Mesenchymal stem cell (in vitro differentiated cells and primary cell): ENCODE measurements at regions not wholly inside any gene's neighbourhood (a gene's known extent, or its start where the extent isn't known, plus 50 kb on each side); places are given as distances from the start of the nearest gene placed in this dataset.
"Not testable (repeated sequence)": the region's sequence is repeated elsewhere in the genome, so short reads cannot be mapped to it uniquely, and the experiment has no call there.

Source experiments
- DNase-seq: peaks from one replicate; pipeline ENCODE4 v3.0.0-alpha.2; 2013
- H2AFZ ChIP-seq: one replicate; pipeline ENCODE4 v1.6.1; 2013; ENCODE audit warnings: low read depth, mild to moderate bottlenecking, control low read depth, inconsistent platforms, low read length, moderate library complexity
- H2AK5ac ChIP-seq: 2 replicates; pipeline ENCODE4 v1.6.1; 2013; ENCODE audit warnings: low read length, moderate library complexity, mild to moderate bottlenecking, inconsistent platforms; ENCODE audit not compliant: severe bottlenecking
- H2BK120ac ChIP-seq: one replicate; pipeline ENCODE4 v1.6.1; 2013; ENCODE audit warnings: low read depth, mild to moderate bottlenecking, inconsistent platforms, low read length, moderate library complexity
- H2BK12ac ChIP-seq, 2 experiments: one replicate each; pipeline ENCODE4 v1.6.1; 2013; ENCODE audit warnings: inconsistent platforms in 2 of 2, low read length in 2 of 2, mild to moderate bottlenecking in 2 of 2, moderate library complexity in 2 of 2, control low read depth in 1 of 2
- H2BK15ac ChIP-seq: one replicate; pipeline ENCODE4 v1.6.1; 2013; ENCODE audit warnings: mild to moderate bottlenecking, low read depth, inconsistent platforms; ENCODE audit not compliant: poor library complexity, severe bottlenecking
- H2BK5ac ChIP-seq: 2 replicates; pipeline ENCODE4 v1.6.1; 2013; ENCODE audit warnings: low read depth, mild to moderate bottlenecking, low read length, control low read depth, inconsistent platforms; ENCODE audit not compliant: poor library complexity, severe bottlenecking
- H3K14ac ChIP-seq, 2 experiments: one replicate each; pipeline ENCODE4 v1.6.1; 2013; ENCODE audit warnings: inconsistent platforms in 2 of 2, low read length in 2 of 2, control low read depth in 1 of 2, mild to moderate bottlenecking in 1 of 2, moderate library complexity in 1 of 2
- H3K18ac ChIP-seq, 2 experiments: one replicate each; pipeline ENCODE4 v1.6.1; 2013; ENCODE audit warnings: inconsistent platforms in 2 of 2, low read length in 2 of 2, control low read depth in 1 of 2, low read depth in 1 of 2, mild to moderate bottlenecking in 1 of 2
- H3K23ac ChIP-seq, 2 experiments: one replicate each; pipeline ENCODE4 v1.6.1; 2013; ENCODE audit warnings: inconsistent platforms in 2 of 2, low read length in 2 of 2, mild to moderate bottlenecking in 2 of 2, moderate library complexity in 2 of 2, control low read depth in 1 of 2
- H3K27ac ChIP-seq: 2 replicates; pipeline ENCODE4 v1.5.1; 2013; ENCODE audit warnings: mild to moderate bottlenecking, moderate library complexity, low read length, control low read depth, inconsistent platforms; ENCODE audit not compliant: poor library complexity, severe bottlenecking
- H3K27me3 ChIP-seq, 2 experiments: 2 replicates each; pipeline versions ENCODE4 v1.6.1 to v1.7.0; 2013; ENCODE audit warnings: low read length in 2 of 2, mild to moderate bottlenecking in 2 of 2, moderate library complexity in 2 of 2, control low read depth in 1 of 2, inconsistent platforms in 1 of 2; ENCODE audit not compliant: control insufficient read depth in 1 of 2, insufficient read depth in 1 of 2
- H3K36me3 ChIP-seq, 2 experiments: 2 replicates each; pipeline versions ENCODE4 v1.6.1 to v1.7.0; 2013; ENCODE audit warnings: low read length in 2 of 2, control low read depth in 1 of 2, inconsistent platforms in 1 of 2, low read depth in 1 of 2, mild to moderate bottlenecking in 1 of 2; ENCODE audit not compliant: insufficient read depth in 2 of 2, control insufficient read depth in 1 of 2
- H3K4ac ChIP-seq, 2 experiments: one replicate each; pipeline ENCODE4 v1.6.1; 2013; ENCODE audit warnings: inconsistent platforms in 2 of 2, low read length in 2 of 2, mild to moderate bottlenecking in 2 of 2, moderate library complexity in 2 of 2, control low read depth in 1 of 2, low read depth in 1 of 2
- H3K4me1 ChIP-seq: 2 replicates; pipeline ENCODE4 v1.6.1; 2013; ENCODE audit warnings: low read depth, low read length, control low read depth; ENCODE audit not compliant: control insufficient read depth, insufficient read depth
- H3K4me2 ChIP-seq: 2 replicates; pipeline ENCODE4 v1.6.1; 2013; ENCODE audit warnings: low read length, mild to moderate bottlenecking, inconsistent platforms; ENCODE audit not compliant: poor library complexity, severe bottlenecking
- H3K4me3 ChIP-seq, 2 experiments: 2 replicates each; pipeline versions ENCODE4 v1.5.1 to v1.7.0; 2013; ENCODE audit warnings: low read length in 2 of 2, mild to moderate bottlenecking in 2 of 2, control low read depth in 1 of 2, low read depth in 1 of 2; ENCODE audit not compliant: insufficient read depth in 1 of 2
- H3K79me1 ChIP-seq: replicated peaks from 2 replicates; pipeline ENCODE4 v1.6.1; 2013; ENCODE audit warnings: mild to moderate bottlenecking, control low read depth, low read length, inconsistent platforms; ENCODE audit not compliant: poor library complexity, severe bottlenecking
- H3K9ac ChIP-seq: 2 replicates; pipeline ENCODE4 v1.7.0; 2013; ENCODE audit warnings: mild to moderate bottlenecking, low read length, moderate library complexity
- H3K9me3 ChIP-seq: 2 replicates; pipeline ENCODE4 v1.7.0; 2013; ENCODE audit warnings: mild to moderate bottlenecking, low read length; ENCODE audit not compliant: control insufficient read depth
- H4K8ac ChIP-seq: one replicate; pipeline ENCODE4 v1.6.1; 2013; ENCODE audit warnings: inconsistent platforms, mild to moderate bottlenecking, low read length, moderate library complexity
- H4K91ac ChIP-seq: one replicate; pipeline ENCODE4 v1.6.1; 2013; ENCODE audit warnings: mild to moderate bottlenecking, low read length, inconsistent platforms
- WGBS: methylation state at CpG from one replicate; pipeline ENCODE4 v1.1.7; 2013; ENCODE audit warnings: mixed read lengths; 5-methylcytosine and 5-hydroxymethylcytosine counted together

DNA sequence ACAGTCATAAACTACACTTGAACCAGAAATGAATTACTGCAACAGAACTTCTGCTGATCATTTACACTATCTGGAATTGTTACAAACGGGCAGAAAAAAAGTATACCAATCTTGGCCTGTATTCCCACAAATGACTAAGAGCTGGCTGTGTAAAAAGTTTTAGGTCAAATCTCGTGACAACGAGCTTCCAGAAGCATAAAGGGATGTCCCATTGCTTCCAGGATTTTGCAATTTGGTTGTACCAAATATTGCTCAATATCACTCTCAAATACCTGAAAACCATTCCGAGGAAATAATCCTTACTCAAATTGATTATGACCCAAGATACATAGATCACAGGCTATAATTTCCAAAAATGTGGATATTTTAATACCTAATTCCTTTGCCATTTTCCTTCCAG lies 175.6 kb downstream of the TBX15 start:
- Histone ChIP-seq H3K18ac (no peak overlapping the region), H3K4me2 (no peak overlapping the region), H2AK5ac (no peak overlapping the region), H3K9me3 (no peaks in the 10 kb centered on the region), H3K36me3 (no peaks in the 10 kb centered on the region), H3K14ac (no peak overlapping the region), H3K27ac (no peak overlapping the region), H2BK120ac (no peak overlapping the region), H3K4ac (no peak overlapping the region), H3K4me1 (no peaks in the 10 kb centered on the region), H2AFZ (no peak overlapping the region), H3K23ac (no peak overlapping the region), H2BK12ac (no peak overlapping the region), H2BK5ac (no peak overlapping the region), H4K8ac (no peak overlapping the region), H3K79me1 (no peaks in the 10 kb centered on the region), H4K91ac (no peak overlapping the region), H3K9ac (no peak overlapping the region), H2BK15ac (no peak overlapping the region), H3K27me3 (no peaks in the 10 kb centered on the region), H3K4me3 (no peak overlapping the region)
- DNase-seq, result no peak
- 70% methylated on average over 4 of the region's 4 CpGs for whole genome bisulfite sequencing

DNA sequence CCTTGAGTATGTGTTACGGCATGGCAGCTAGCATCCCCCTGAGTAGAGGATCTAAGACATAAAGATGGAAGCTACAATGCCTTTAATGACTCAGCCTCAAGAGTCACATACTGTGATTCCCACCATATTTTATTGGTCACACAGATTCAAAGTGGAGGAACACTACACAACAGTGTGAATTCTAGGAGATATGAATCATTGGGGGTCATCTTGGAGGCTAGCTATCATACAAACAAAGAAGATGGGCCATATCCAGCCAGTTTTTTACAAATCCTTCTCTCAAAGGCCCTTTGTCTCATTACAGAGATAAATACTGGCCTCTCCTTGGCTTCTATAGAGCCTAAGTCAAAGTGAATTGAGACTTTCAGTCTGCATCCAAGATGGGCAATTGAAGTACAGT lies 177.0 kb downstream of the TBX15 start:
- Histone ChIP-seq H2BK120ac (no peak overlapping the region), H3K18ac (no peak overlapping the region), H3K9me3 (no peaks in the 10 kb centered on the region), H3K4me3 (no peak overlapping the region), H3K14ac (no peak overlapping the region), H2AK5ac (no peak overlapping the region), H4K91ac (no peak overlapping the region), H3K23ac (no peak overlapping the region), H3K27ac (no peak overlapping the region), H2BK12ac (no peak overlapping the region), H4K8ac (no peak overlapping the region), H3K36me3 (no peaks in the 10 kb centered on the region), H3K9ac (no peak overlapping the region), H2BK15ac (no peak overlapping the region), H3K79me1 (no peaks in the 10 kb centered on the region), H2BK5ac (no peak overlapping the region), H3K27me3 (no peaks in the 10 kb centered on the region), H3K4me2 (no peak overlapping the region), H3K4me1 (no peaks in the 10 kb centered on the region), H3K4ac (no peak overlapping the region), H2AFZ (no peak overlapping the region)
- WGBS, result no CpG with 5 or more reads among the region's 1 CpG
- no peak for DNase-seq

DNA sequence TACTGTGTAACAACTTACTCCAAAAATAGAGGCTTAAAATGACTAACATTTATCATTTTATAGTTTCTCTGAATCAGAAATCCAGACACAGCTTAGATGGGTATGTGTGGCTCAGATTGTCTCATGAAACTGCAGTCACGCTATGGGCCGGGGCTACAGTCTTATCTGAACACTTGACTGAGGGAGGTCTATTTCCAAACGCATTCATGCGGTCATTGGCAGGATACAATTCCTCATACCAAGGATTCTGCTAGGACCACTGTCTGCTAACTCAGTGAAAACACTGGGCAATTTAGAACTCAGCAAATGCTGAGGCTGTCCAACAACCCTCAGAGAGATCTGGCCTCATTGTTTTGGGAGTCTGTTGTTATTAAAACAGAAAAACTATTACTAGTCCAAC lies 178.6 kb downstream of the TBX15 start:
- Histone ChIP-seq H2BK15ac (no peak overlapping the region), H3K27ac (no peak overlapping the region), H3K4ac (no peak overlapping the region), H3K14ac (no peak overlapping the region), H3K18ac (no peak overlapping the region), H4K8ac (no peak overlapping the region), H3K27me3 (no peaks in the 10 kb centered on the region), H3K4me3 (no peak overlapping the region), H2BK12ac (no peak overlapping the region), H3K23ac (no peak overlapping the region), H2AK5ac (no peak overlapping the region), H3K4me1 (no peaks in the 10 kb centered on the region), H3K9ac (no peak overlapping the region), H3K9me3 (no peaks in the 10 kb centered on the region), H3K79me1 (no peaks in the 10 kb centered on the region), H3K36me3 (no peaks in the 10 kb centered on the region), H2BK5ac (no peak overlapping the region), H2AFZ (no peak overlapping the region), H4K91ac (no peak overlapping the region), H2BK120ac (no peak overlapping the region), H3K4me2 (no peak overlapping the region)
- 85% methylated on average over 4 of the region's 4 CpGs for WGBS
- no peak for DNase-seq

DNA sequence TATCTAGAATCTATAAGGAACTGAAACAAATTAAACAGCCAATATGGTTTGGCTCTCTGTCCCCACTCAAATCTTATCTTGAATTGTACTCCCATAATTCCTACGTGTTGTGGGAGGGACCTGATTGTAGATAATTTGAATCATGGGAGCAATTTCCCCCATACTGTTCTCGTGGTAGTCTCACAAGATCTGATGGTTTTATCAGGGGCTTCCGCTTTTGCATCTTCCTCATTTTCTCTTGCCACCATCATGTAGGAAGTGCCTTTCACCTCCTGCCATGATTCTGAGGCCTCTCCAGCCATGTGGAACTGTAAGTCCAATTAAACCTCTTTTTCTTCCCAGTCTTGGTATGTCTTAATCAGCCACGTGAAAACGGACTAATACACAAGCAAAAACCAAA lies 185.0 kb downstream of the TBX15 start:
- H3K27me3 ChIP-seq, H3K36me3 ChIP-seq, H3K4me3 ChIP-seq, H2BK12ac ChIP-seq, H3K4ac ChIP-seq, H2BK5ac ChIP-seq, H2BK120ac ChIP-seq, DNase-seq, H2AK5ac ChIP-seq, H4K8ac ChIP-seq, H3K9ac ChIP-seq, H2AFZ ChIP-seq, H4K91ac ChIP-seq, H3K18ac ChIP-seq, H3K4me2 ChIP-seq, H2BK15ac ChIP-seq, H3K79me1 ChIP-seq, H3K27ac ChIP-seq, H3K4me1 ChIP-seq, H3K14ac ChIP-seq, H3K23ac ChIP-seq, H3K9me3 ChIP-seq: not testable (repeated sequence)
- WGBS, result 75% methylated on average over 5 of the region's 5 CpGs
